ENCODE measurements at regions not wholly inside any gene's neighbourhood (a gene's known extent, or its start where the extent isn't known, plus 50 kb on each side); places are given as distances from the start of the nearest gene placed in this dataset.
"Not testable (repeated sequence)": the region's sequence is repeated elsewhere in the genome, so short reads cannot be mapped to it uniquely, and the experiment has no call there.

DNA sequence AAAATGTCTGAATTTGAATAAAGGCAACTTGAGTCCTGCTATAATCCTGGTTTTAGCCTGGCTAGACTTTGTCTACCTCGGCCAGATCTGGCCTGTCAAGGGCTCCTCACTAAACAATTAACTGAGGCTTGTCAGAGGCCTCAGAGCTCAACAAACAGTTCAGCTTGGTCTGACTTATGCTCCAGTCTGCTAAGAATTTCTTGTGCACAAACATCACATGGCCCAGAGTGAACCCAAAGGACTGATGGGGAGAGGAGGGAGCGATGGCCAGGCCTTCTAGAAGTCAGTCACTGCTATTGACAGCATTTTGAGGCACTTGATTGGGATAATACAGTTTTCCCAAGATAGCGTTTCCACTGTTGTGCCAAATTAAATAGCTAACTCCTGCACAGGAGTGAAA, 555.1 kb upstream of the ID2 start:
- no peak overlapping the region for H3K4me3 ChIP-seq (ENCODE audit: low read depth, low read length)
- ChIA-PET POLR2A (interaction anchor here (1.2 kb wide), 1 partner anchor 555 kb away, joined by 4 read pairs; the partner anchor contains the start of gene ID2), CTCF (no interaction called here)
- no peak for DNase-seq (ENCODE audit: low read depth, low spot score)
- TF ChIP-seq, protein P1, sequence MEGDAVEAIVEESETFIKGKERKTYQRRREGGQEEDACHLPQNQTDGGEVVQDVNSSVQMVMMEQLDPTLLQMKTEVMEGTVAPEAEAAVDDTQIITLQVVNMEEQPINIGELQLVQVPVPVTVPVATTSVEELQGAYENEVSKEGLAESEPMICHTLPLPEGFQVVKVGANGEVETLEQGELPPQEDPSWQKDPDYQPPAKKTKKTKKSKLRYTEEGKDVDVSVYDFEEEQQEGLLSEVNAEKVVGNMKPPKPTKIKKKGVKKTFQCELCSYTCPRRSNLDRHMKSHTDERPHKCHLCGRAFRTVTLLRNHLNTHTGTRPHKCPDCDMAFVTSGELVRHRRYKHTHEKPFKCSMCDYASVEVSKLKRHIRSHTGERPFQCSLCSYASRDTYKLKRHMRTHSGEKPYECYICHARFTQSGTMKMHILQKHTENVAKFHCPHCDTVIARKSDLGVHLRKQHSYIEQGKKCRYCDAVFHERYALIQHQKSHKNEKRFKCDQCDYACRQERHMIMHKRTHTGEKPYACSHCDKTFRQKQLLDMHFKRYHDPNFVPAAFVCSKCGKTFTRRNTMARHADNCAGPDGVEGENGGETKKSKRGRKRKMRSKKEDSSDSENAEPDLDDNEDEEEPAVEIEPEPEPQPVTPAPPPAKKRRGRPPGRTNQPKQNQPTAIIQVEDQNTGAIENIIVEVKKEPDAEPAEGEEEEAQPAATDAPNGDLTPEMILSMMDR (IDR thresholded peaks at IDR 0.05; ENCODE audit: insufficient read depth, low read length, missing control alignments), result no peak

DNA sequence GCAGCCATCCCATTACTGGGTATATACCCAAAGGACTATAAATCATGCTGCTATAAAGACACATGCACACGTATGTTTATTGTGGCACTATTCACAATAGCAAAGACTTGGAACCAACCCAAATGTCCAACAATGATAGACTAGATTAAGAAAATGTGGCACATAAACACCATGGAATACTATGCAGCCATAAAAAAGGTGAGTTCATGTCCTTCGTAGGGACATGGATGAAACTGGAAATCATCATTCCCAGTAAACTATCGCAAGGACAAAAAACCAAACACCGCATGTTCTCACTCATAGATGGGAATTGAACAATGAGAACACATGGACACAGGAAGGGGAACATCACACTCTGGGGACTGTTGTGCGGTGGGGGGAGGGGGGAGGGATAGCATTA, 550.4 kb upstream of the ID2 start:
- POLR2A ChIA-PET; H3K4me3 ChIP-seq (ENCODE audit: low read depth, low read length); CTCF ChIA-PET; DNase-seq (ENCODE audit: low read depth, low spot score): not testable (repeated sequence)

DNA sequence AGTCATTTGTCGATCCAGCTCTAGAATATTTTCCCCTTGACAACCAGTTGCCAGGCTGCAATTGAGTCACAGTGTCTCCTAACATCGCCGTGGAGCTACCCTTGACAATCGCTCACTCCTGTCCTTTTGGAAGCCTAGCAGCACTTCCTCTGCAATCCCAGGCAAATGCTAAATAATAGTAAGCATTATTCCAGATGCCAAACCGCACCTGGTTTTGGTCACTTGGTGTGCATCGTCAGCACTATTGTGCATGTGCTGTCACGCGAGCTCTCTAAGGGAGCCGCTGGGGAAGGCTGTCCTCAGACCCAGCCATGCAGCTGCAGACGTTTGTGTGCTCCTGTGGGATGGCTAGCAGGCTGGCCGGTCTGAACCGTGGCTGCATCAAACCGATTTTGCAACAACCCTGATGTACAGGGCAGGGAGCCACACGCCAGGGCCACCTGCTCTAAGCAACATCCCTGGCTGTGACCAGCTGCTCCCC, 549.5 kb upstream of the ID2 start:
- DNase-seq (ENCODE audit: low read depth, low spot score), result no peak
- CTCF ChIA-PET, result interaction anchor here (0.5 kb wide), 1 partner anchor 399 kb away, joined by 3 read pairs; no protein-coding TSS in a partner anchor
- TF ChIP-seq, protein P1 (IDR thresholded peaks at IDR 0.05; ENCODE audit: insufficient read depth, low read length, missing control alignments), result no peak
- POLR2A ChIA-PET, result interaction anchor here (1.2 kb wide), 1 partner anchor 549 kb away, joined by 4 read pairs; the partner anchor contains the start of gene ID2
- H3K4me3 ChIP-seq (ENCODE audit: low read depth, low read length), result no peak overlapping the region

DNA sequence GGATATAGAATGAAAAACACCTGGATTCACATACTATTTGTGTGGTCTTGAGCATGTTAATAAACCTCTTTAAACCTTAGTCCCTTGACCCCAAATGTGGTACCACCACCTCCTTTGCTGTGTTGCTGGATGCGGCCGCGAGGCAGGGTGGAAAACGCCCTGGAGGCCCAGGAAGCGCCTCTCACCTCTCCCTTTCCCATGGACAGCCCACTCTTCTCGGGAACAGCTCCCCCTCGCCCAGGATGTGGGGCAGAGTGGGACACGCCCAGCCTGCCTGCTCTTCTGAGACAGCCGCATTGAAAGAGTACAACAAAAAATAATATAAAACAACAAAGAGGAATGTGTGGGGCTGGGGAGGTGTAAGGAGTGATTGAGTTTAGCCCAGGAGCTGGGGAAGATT, 549.0 kb upstream of the ID2 start:
- ChIA-PET CTCF (no interaction called here), POLR2A (interaction anchor here (1.2 kb wide), 1 partner anchor 549 kb away, joined by 4 read pairs; the partner anchor contains the start of gene ID2)
- H3K4me3 ChIP-seq (ENCODE audit: low read depth, low read length), result no peak overlapping the region
- TF ChIP-seq, protein P1 (IDR thresholded peaks at IDR 0.05; ENCODE audit: insufficient read depth, low read length, missing control alignments), result no peak
- DNase-seq (ENCODE audit: low read depth, low spot score), result no peak

DNA sequence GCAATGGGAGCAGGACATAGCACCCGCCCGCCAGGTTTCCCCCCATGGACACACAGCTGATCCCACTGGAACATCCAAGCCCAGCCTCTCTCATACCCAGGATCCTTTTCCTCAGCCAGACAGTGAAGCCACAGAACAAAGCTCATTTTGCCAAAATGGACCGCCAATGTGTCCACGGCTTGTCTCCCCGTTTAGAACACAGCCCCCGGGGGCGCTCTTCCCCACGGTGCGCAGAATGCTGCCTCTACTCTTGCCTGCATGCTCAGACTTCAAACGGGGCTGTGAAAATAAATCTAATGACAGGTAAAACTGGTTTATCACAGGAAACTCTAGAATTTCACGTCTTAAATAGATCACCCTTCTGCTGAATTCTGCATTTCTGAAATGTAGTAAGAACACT, 548.5 kb upstream of the ID2 start:
- no peak for DNase-seq (ENCODE audit: low read depth, low spot score)
- POLR2A ChIA-PET, result interaction anchor here (1.2 kb wide), 1 partner anchor 548 kb away, joined by 4 read pairs; the partner anchor contains the start of gene ID2
- CTCF ChIA-PET, result interaction anchor here (0.7 kb wide), 1 partner anchor 10 kb away, joined by 3 read pairs; no protein-coding TSS in a partner anchor
- H3K4me3 ChIP-seq (ENCODE audit: low read depth, low read length), result no peak overlapping the region
- TF ChIP-seq, protein P1 (IDR thresholded peaks at IDR 0.05; ENCODE audit: insufficient read depth, low read length, missing control alignments), result no peak

DNA sequence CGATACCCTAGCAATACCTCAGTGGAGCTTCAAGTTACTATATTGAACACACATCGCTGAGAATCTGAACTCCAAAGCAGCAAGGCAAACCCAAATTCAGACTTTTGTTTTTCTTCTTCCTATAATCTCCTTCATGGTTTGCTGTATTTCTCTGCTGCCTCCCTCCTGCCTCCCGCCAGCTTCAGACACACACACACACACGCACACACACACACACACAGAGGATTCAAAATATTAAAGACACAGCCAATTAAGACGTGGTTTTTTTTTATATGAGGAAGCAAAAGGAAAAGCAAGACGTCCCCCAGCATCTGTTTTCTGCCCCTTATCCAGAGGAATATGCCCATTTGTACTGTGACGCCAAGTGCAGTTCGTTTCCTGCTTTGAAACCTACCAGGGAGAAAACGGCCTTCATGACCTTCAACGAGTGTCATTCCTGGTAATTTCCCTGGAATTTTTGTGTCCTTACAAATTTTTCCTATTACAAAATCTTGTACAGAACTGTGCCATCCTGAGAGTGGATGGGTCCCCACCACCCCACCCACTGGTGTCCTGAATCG, 547.9 kb upstream of the ID2 start:
- DNase-seq (ENCODE audit: low read depth, low spot score), result no peak
- POLR2A ChIA-PET, result no interaction called here
- CTCF ChIA-PET, result interaction anchor here (0.7 kb wide), 1 partner anchor 11 kb away, joined by 3 read pairs; no protein-coding TSS in a partner anchor
- no peak overlapping the region for H3K4me3 ChIP-seq (ENCODE audit: low read depth, low read length)
- TF ChIP-seq, protein P1 (IDR thresholded peaks at IDR 0.05; ENCODE audit: insufficient read depth, low read length, missing control alignments), result no peak

DNA sequence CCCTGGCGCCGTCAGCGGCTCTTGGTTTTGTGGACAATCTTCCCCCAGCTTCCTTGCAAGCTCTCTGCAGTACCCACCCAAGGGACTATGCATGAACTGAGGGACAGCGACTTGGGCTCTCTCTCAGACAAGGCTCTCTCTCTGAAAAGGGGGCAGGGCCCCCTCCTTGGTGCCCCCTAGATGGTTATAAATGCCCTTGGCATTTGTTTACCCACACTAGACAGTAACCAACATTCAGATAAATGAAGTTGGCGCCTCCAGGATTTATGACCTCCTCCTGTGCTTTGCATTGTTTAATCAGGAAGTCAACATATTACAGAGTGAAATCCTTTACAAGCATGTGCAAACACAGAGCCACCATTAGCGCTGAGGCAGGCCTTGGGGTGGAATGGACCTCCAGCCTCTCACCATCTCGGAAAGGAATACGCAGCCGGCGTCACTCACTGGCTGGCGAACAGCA, 547.4 kb upstream of the ID2 start:
- no peak overlapping the region for H3K4me3 ChIP-seq (ENCODE audit: low read depth, low read length)
- CTCF ChIA-PET, result no interaction called here
- POLR2A ChIA-PET, result no interaction called here
- TF ChIP-seq, protein P1 (IDR thresholded peaks at IDR 0.05; ENCODE audit: insufficient read depth, low read length, missing control alignments), result no peak
- no peak for DNase-seq (ENCODE audit: low read depth, low spot score)
